HG03175 (cell line): ENCODE measurements at regions not wholly inside any gene's neighbourhood (a gene's known extent, or its start where the extent isn't known, plus 50 kb on each side); places are given as distances from the start of the nearest gene placed in this dataset.

Experiments used
- ATAC-seq: cut with Tn5 transposase; IDR thresholded peaks from one replicate; pipeline ENCODE4 v1.9.1; 2021; ENCODE audit warnings: mild to moderate bottlenecking, moderate library complexity; ENCODE audit not compliant: unreplicated experiment

- ATAC-seq: no peak
Observed at GRCh38 chr3:76402926-76403325, 617.6 kb upstream of the ZNF717 start.

DNA sequence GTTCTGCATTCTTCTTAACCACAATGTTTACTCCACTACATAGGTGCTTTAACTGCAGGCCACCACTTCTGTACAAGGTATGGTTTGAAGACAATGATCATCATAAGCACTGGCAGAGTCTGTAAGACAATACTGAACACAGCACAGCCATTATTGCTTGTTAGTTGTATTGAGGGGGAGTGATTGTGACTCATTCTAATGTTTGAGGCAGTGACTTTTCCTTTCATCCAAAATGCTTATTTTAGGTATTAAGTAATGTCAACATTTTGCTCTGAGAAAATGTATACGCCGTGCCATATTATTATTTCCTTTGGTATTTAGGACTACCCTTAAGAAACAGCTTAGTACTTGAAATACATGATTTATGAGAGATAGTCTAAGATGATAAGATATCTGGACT lies 618.2 kb upstream of the ZNF717 start:
- ATAC-seq: no peak

GRCh38 chr3:76405196-76405595 lies 619.8 kb upstream of the ZNF717 start:
- ATAC-seq: no peak

DNA sequence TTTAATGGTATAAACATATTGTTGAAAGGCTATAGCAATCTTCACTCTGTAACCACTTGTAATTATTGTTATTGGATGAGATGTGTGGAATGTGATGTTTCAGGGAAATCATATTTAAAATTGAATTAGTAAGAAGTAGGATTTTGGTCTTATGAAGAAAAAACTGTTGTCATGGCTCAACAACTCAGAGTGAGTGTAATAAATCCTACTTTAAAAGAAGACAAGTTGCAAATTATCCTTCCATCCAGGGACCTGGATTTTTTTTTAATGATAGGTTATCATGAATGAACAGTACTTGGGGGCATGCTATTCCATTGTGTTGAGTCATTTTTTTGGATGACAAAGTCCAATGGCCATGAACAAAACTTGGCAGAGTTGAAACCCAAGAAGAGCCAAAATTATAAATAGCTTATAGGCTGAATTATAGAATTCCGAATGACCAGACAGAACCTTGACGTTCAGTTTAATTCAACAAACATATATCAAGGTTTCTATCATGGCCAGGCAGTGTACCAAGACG lies 625.5 kb upstream of the ZNF717 start:
- no peak for ATAC-seq

DNA sequence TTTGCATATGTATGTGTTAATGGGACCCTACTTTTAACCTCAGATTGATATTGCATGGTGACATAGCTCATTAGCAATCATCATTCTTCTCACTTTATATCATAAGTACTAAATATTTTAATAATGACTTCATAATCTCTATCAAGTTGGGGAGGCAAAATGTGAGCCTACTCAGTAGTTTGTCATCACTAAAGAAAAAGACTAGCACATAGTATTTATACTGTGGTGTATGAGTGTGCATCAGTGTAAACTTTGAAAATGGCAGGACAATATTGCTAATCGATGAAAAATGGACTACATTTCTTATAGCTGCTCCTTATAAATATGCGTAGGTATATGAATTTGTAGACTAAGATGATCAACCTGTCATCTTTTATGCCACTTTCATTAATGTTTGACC lies 624.5 kb upstream of the ROBO2 start:
- ATAC-seq: no peak

- ATAC-seq: no peak
Observed at GRCh38 chr3:76429581-76430177, 610.2 kb upstream of the ROBO2 start.

DNA sequence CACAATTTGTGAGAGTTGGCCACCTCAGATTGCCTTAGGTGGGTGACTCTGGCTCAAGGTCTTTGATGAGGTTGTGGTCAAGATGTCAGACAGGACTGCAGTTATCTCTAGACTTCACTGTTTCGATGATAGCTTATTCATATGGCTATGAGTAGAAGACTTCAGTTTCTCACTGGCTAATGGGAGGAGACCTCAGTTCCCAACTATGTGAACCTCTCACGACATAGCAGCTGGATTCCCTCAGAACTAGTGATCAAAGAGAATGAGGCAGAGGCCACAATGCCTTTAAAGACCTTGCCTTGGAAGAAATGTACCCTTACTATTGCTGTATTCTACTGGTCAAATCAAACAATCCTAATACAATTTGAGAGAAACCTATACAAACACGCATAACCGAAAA lies 607.5 kb upstream of the ROBO2 start:
- ATAC-seq: no peak

GRCh38 chr3:76436894-76437293 lies 603.0 kb upstream of the ROBO2 start:
- no peak for ATAC-seq

GRCh38 chr3:76438971-76439370 lies 600.9 kb upstream of the ROBO2 start:
- ATAC-seq: no peak

DNA sequence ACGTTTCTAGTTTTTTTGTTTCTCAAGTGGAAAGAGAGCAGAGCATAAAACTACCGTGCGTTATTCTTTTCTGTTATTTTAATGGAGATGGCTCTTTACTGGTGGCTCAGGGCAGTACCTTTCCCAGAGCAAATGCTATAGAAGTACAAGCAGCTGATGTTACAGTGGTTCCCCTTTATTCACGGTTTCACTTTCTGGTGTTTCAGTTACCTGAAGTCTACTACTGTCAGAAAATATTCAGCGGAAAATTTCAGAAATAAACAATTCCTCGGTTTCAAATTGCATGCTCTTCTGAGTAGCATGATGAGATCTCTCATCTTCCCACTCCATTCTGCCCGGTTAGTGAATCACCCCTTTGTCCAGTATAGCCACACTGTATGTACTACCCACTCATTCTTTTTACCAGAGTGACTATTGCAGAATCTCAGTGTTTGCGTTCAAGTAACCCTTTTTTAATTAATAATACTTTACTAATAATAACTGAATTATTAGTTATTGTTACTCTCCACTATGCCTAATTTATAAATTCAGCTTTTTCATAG lies 597.5 kb upstream of the ROBO2 start:
- ATAC-seq: no peak

DNA sequence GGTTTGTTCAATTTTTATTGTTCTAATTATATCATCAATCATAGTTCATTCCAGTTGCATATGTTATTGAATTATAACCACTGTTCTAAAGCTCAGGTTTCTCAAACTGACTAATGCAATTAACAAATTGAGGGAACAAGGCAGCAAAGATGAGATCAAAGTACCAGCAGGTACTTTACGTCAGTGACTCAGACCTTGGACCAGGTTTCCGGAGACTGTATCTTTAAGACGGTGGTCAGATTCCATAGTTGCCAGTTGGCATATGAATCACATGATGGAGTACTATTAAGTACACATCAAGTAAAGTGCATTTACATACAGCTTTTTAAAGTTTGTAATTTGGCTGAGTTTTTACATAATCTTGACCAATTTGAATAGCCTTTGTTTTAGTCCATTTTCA lies 583.6 kb upstream of the ROBO2 start:
- no peak for ATAC-seq

DNA sequence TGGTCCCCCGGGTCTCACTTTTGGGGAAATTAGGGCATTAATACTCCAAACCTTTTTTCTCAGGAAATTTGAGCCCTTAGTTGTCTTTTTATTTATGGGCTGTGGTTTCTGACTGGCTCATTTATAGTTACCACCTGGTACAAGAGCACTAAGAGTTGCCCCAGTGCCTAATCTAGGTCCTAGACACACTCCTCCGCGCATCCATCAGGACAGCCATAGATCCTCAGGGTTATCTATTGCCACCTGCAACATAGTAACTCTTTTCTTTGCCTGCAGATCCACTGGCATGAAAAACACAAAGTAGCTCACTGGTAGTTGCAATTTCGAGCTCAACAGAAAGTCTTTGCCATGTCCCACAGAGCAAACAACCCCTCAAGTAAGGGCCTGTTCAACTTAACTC lies 576.4 kb upstream of the ROBO2 start:
- ATAC-seq: no peak

DNA sequence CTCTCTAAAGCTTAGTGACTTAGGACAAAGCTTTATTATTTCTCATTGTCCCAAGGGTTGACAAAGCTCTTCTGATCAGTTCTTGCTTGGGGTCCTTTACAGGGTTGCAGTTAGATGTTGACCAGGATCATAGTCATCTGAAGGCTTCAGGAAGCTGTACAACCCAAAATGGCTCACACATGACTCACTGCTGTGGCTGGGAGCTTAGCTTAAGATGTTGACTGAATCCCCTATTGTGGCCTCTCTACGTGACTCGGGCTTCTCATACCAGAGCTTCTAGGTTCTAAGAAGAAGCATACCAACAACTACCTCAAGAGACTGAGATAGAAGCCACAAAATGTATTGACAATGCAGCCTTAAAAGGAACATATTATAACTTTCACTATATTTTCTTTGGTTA lies 569.6 kb upstream of the ROBO2 start:
- no peak for ATAC-seq

DNA sequence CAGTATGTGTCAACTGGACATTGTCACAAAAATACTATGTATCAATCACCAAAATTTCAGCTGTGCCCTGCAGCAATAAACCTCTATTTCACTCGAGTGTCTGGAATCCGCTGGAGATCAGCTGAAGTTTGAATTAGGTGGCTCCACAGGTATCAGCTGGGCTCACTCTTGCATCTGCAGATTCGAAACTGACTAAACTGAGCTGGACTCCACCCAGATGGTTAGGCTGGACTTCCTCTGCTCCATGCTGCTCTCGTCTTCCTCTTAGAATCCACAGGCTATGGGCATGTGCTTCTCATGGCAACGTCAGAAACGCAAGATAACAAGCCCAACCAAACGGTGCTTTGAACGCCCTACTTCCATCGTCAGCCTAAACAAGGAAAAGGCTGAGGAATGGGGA lies 565.3 kb upstream of the ROBO2 start:
- ATAC-seq: no peak

DNA sequence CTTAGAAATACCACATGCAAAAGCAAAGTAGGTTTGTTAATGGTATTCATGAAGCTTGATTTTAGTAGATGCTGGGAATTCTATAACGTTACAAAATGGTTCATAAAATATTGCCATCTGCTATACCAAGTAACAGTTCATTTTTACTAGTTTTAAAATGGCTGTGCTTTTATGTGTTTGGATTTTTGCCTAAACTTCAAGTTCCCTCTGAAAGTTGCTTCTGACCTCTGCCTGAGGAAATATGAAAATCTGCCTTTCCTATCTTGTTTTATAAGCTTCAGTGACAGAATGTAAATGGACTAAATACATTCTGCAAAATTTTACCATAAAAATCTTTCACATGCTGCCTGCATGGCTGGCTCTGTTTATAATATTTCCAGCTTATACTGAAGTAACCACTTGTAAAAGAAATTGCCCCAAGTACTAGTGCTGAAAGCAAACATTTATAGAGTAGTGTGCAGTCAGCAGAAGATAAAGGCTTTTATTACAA lies 560.7 kb upstream of the ROBO2 start:
- ATAC-seq: no peak

GRCh38 chr3:76482510-76482909 lies 557.4 kb upstream of the ROBO2 start:
- ATAC-seq: no peak

DNA sequence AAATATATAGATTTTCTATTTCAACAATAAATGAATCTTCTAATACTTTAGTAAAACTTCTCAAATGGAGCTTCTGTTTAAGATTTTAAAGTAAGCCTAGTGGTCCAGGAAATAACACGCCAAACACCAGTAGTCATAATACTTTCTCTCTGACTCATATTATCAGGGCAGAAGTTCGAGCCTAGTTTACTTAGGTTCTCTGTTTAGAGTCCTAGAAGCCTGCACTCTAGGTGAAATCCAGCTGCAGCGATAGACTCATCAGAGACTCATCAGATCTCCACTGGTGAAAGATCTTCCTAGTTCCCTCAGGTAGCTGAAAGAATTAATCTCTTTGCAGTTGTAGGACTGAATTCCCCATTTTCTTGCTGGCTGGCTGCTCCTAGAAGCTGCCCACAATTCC lies 552.5 kb upstream of the ROBO2 start:
- ATAC-seq: no peak

DNA sequence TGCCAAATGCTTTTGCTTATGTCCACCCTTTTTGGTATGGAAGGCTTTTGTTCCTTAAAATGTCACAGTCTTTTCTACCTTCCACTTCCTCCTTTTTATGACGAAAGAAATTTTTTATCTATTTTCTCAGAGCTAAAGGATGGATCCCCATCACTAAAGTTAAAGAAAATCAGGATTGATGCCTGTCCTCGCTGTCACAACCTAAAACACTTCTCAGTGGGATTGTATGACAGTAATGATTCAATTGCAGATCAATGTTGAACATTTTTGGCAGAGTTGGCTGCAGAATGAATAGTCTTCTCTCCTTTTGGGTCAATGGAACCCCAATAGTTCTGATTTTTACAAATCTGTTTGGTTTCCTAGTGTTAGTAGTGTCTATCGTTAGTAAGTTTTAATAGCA lies 549.8 kb upstream of the ROBO2 start:
- no peak for ATAC-seq

DNA sequence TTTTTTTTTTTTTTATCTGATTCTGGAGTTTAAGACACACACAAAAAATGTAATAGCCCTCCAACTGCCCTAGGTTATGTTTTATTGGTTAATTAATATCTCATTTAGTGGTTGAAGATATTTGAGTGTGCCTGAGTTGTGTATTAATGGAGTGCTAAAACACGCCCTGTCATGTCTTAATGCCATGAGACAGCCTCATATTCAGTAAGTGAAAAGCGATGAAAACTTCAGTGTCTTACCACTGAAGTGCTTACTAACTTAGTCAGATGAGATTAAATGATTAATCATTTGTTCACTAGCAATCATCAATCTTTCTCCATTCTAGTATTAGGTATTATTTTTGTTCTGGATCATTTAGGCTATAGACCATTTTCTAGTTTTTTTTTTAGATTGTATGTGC lies 544.7 kb upstream of the ROBO2 start:
- ATAC-seq: no peak

GRCh38 chr3:76497636-76498035 lies 542.3 kb upstream of the ROBO2 start:
- no peak for ATAC-seq

DNA sequence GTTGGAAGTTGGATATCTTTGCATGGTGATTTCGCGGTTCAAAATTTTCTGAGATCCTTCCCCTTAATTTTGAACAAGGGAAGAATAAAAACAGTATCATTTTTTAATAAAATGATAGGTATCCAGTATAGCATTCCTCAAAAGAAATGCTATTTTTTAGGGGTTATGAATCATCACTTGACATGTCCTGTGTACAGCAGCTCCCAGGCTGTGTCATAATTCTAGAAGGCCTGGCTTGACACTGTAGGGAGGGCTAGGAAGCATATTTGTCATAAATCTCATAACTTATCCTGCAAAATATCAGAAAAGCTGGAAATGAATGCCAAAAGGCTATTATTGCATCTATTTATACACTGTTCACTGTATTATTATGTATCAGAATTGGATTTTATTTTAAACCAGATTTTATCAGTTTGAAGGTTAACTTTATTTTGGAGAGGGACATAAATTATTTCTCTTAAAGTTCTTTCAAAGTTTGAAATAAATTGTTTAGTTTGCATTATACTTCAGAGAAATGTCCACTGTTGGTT lies 539.1 kb upstream of the ROBO2 start:
- ATAC-seq: no peak

GRCh38 chr3:76501315-76501714 lies 538.6 kb upstream of the ROBO2 start:
- ATAC-seq: no peak

DNA sequence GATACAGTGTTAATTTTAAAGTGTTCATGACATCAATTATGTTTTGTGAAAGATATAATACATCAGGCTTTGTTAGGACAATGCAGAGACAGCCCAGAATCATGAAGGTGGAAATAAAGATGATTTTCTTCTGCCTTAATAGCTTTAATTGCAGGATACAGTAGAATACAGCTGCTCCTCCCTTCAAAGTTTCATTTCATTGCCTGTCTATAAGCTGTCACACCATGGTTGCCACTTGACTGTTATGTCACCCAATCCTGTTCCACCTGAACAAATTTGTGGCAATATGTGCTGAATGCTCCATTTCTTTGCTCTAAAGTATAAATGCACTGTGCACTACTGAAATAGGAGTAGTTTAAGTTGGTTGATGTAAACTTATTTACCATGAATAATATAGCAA lies 537.8 kb upstream of the ROBO2 start:
- no peak for ATAC-seq
